ENCODE measurements at regions not wholly inside any gene's neighbourhood (a gene's known extent, or its start where the extent isn't known, plus 50 kb on each side); places are given as distances from the start of the nearest gene placed in this dataset.

DNA sequence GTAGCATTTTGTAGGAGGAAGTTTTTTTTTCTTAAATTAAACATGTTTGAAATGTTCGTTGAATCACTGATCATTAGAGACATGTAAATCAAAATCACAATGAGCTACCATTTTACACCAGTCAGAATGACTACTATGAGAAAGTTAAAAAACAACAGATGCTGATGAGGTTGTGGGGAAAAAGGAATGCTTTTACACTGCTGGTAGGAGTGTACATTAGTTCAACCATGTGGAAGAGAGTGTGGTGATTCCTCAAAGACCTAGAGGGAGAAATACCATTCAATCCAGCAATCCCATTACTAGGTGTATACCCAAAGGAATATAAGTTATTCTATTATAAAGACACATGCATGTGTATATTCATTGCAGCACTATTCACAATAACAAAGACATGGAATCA, 122.0 kb upstream of the ARGLU1 start:
- Histone ChIP-seq H3K18ac (ENCODE audit: low read depth in 1 of 2, low read length in 2 of 2) (no peak overlapping the region), H3K9ac (ENCODE audit: low read length) (no peak overlapping the region), H4K8ac (ENCODE audit: low read length) (no peak overlapping the region), H3K27me3 (ENCODE audit: control insufficient read depth in 1 of 2, insufficient read depth in 1 of 2, low read length in 2 of 2) (peaks cover 0 to 9% of the 10 kb centered on the region in 2 experiments), H3K79me1 (replicated peaks; ENCODE audit: low read length, poor library complexity, severe bottlenecking) (no peaks in the 10 kb centered on the region), H2BK12ac (ENCODE audit: low read length in 2 of 2) (no peak overlapping the region), H2BK5ac (ENCODE audit: low read depth, low read length, poor library complexity, severe bottlenecking) (no peak overlapping the region), H2BK15ac (ENCODE audit: low read depth, poor library complexity, severe bottlenecking) (no peak overlapping the region), H2AK5ac (ENCODE audit: low read length, severe bottlenecking) (no peak overlapping the region), H3K27ac (ENCODE audit: low read length, poor library complexity, severe bottlenecking) (no peak overlapping the region), H3K4ac (ENCODE audit: low read depth in 1 of 2, low read length in 2 of 2) (no peak overlapping the region), H3K4me3 (ENCODE audit: insufficient read depth in 1 of 2, low read depth in 1 of 2, low read length in 2 of 2) (no peak overlapping the region), H3K9me3 (ENCODE audit: control insufficient read depth, low read length) (no peaks in the 10 kb centered on the region), H3K4me1 (ENCODE audit: control insufficient read depth, insufficient read depth, low read depth, low read length) (no peaks in the 10 kb centered on the region), H3K14ac (ENCODE audit: low read length in 2 of 2) (no peak overlapping the region), H2BK120ac (ENCODE audit: low read depth, low read length) (no peak overlapping the region), H2AFZ (ENCODE audit: low read depth, low read length) (no peak overlapping the region), H4K91ac (ENCODE audit: low read length) (no peak overlapping the region), H3K36me3 (ENCODE audit: control insufficient read depth in 1 of 2, insufficient read depth in 2 of 2, low read depth in 1 of 2, low read length in 2 of 2) (no peaks in the 10 kb centered on the region), H3K23ac (ENCODE audit: low read length in 2 of 2) (no peak overlapping the region), H3K4me2 (ENCODE audit: low read length, poor library complexity, severe bottlenecking) (no peak overlapping the region)
- no CpG with 5 or more reads among the region's 1 CpG for WGBS
- DNase-seq, result no peak

- H2BK15ac ChIP-seq (ENCODE audit: low read depth, poor library complexity, severe bottlenecking), result no peak overlapping the region
- no peak overlapping the region for H2AFZ ChIP-seq (ENCODE audit: low read depth, low read length)
- no peak overlapping the region for H3K9ac ChIP-seq (ENCODE audit: low read length)
- H2BK5ac ChIP-seq (ENCODE audit: low read depth, low read length, poor library complexity, severe bottlenecking), result no peak overlapping the region
- H3K9me3 ChIP-seq (ENCODE audit: control insufficient read depth, low read length), result no peaks in the 10 kb centered on the region
- no peak overlapping the region for H3K23ac ChIP-seq (ENCODE audit: low read length in 2 of 2)
- H3K14ac ChIP-seq (ENCODE audit: low read length in 2 of 2), result no peak overlapping the region
- DNase-seq, result no peak
- no peaks in the 10 kb centered on the region for H3K4me1 ChIP-seq (ENCODE audit: control insufficient read depth, insufficient read depth, low read depth, low read length)
- no peak overlapping the region for H3K4me3 ChIP-seq (ENCODE audit: insufficient read depth in 1 of 2, low read depth in 1 of 2, low read length in 2 of 2)
- H4K91ac ChIP-seq (ENCODE audit: low read length), result no peak overlapping the region
- H2BK120ac ChIP-seq (ENCODE audit: low read depth, low read length), result no peak overlapping the region
- no peaks in the 10 kb centered on the region for H3K79me1 ChIP-seq (replicated peaks; ENCODE audit: low read length, poor library complexity, severe bottlenecking)
- H3K4me2 ChIP-seq (ENCODE audit: low read length, poor library complexity, severe bottlenecking), result no peak overlapping the region
- no peak overlapping the region for H3K4ac ChIP-seq (ENCODE audit: low read depth in 1 of 2, low read length in 2 of 2)
- H3K36me3 ChIP-seq (ENCODE audit: control insufficient read depth in 1 of 2, insufficient read depth in 2 of 2, low read depth in 1 of 2, low read length in 2 of 2), result no peaks in the 10 kb centered on the region
- no peak overlapping the region for H4K8ac ChIP-seq (ENCODE audit: low read length)
- peaks cover 0 to 9% of the 10 kb centered on the region in 2 experiments for H3K27me3 ChIP-seq (ENCODE audit: control insufficient read depth in 1 of 2, insufficient read depth in 1 of 2, low read length in 2 of 2)
- no peak overlapping the region for H2AK5ac ChIP-seq (ENCODE audit: low read length, severe bottlenecking)
- H3K18ac ChIP-seq (ENCODE audit: low read depth in 1 of 2, low read length in 2 of 2), result no peak overlapping the region
- no peak overlapping the region for H3K27ac ChIP-seq (ENCODE audit: low read length, poor library complexity, severe bottlenecking)
- 64% methylated on average over 1 of the region's 1 CpG for WGBS
- no peak overlapping the region for H2BK12ac ChIP-seq (ENCODE audit: low read length in 2 of 2)
Measured at GRCh38 chr13:106688940-106689339, 121.0 kb upstream of the ARGLU1 start.

- no peak overlapping the region for H2BK12ac ChIP-seq (ENCODE audit: low read length in 2 of 2)
- 79% methylated on average over 2 of the region's 3 CpGs for WGBS
- no peak overlapping the region for H4K8ac ChIP-seq (ENCODE audit: low read length)
- no peak overlapping the region for H2BK120ac ChIP-seq (ENCODE audit: low read depth, low read length)
- H3K4me3 ChIP-seq (ENCODE audit: insufficient read depth in 1 of 2, low read depth in 1 of 2, low read length in 2 of 2), result no peak overlapping the region
- no peak overlapping the region for H3K18ac ChIP-seq (ENCODE audit: low read depth in 1 of 2, low read length in 2 of 2)
- H3K36me3 ChIP-seq (ENCODE audit: control insufficient read depth in 1 of 2, insufficient read depth in 2 of 2, low read depth in 1 of 2, low read length in 2 of 2), result no peaks in the 10 kb centered on the region
- no peak overlapping the region for H2AFZ ChIP-seq (ENCODE audit: low read depth, low read length)
- no peaks in the 10 kb centered on the region for H3K9me3 ChIP-seq (ENCODE audit: control insufficient read depth, low read length)
- H3K23ac ChIP-seq (ENCODE audit: low read length in 2 of 2), result no peak overlapping the region
- no peak for DNase-seq
- no peak overlapping the region for H2BK5ac ChIP-seq (ENCODE audit: low read depth, low read length, poor library complexity, severe bottlenecking)
- H2BK15ac ChIP-seq (ENCODE audit: low read depth, poor library complexity, severe bottlenecking), result no peak overlapping the region
- no peak overlapping the region for H3K4me2 ChIP-seq (ENCODE audit: low read length, poor library complexity, severe bottlenecking)
- H3K9ac ChIP-seq (ENCODE audit: low read length), result no peak overlapping the region
- peaks cover 0 to 9% of the 10 kb centered on the region in 2 experiments for H3K27me3 ChIP-seq (ENCODE audit: control insufficient read depth in 1 of 2, insufficient read depth in 1 of 2, low read length in 2 of 2)
- H3K4ac ChIP-seq (ENCODE audit: low read depth in 1 of 2, low read length in 2 of 2), result no peak overlapping the region
- no peak overlapping the region for H3K14ac ChIP-seq (ENCODE audit: low read length in 2 of 2)
- H3K27ac ChIP-seq (ENCODE audit: low read length, poor library complexity, severe bottlenecking), result no peak overlapping the region
- H3K4me1 ChIP-seq (ENCODE audit: control insufficient read depth, insufficient read depth, low read depth, low read length), result no peaks in the 10 kb centered on the region
- no peak overlapping the region for H4K91ac ChIP-seq (ENCODE audit: low read length)
- H2AK5ac ChIP-seq (ENCODE audit: low read length, severe bottlenecking), result no peak overlapping the region
- no peaks in the 10 kb centered on the region for H3K79me1 ChIP-seq (replicated peaks; ENCODE audit: low read length, poor library complexity, severe bottlenecking)
Measured at GRCh38 chr13:106686163-106686562, 118.2 kb upstream of the ARGLU1 start.

DNA sequence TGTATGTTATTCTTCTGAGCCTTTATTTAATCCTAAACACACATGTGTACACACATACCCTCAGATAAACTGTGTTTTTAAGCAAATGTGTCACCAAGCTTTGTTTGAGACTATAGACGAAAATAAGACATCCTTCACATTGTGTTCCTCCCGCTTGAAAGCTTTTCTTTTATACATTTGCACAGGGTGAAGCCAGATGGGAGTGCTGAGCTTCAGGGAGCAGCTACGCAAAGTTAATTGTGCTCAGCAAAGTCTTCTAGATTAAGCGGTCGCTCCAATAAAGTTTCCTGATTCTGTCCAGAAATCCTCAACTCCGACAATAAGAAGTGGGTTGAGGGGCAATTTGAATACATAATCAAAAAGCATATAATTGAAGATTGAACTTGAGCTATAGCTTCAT, 117.2 kb upstream of the ARGLU1 start:
- Histone ChIP-seq H4K91ac (ENCODE audit: low read length) (no peak overlapping the region), H3K9me3 (ENCODE audit: control insufficient read depth, low read length) (no peaks in the 10 kb centered on the region), H2AK5ac (ENCODE audit: low read length, severe bottlenecking) (no peak overlapping the region), H2BK15ac (ENCODE audit: low read depth, poor library complexity, severe bottlenecking) (no peak overlapping the region), H2BK12ac (ENCODE audit: low read length in 2 of 2) (no peak overlapping the region), H3K27me3 (ENCODE audit: control insufficient read depth in 1 of 2, insufficient read depth in 1 of 2, low read length in 2 of 2) (peaks cover 0 to 9% of the 10 kb centered on the region in 2 experiments), H3K36me3 (ENCODE audit: control insufficient read depth in 1 of 2, insufficient read depth in 2 of 2, low read depth in 1 of 2, low read length in 2 of 2) (no peaks in the 10 kb centered on the region), H4K8ac (ENCODE audit: low read length) (no peak overlapping the region), H3K27ac (ENCODE audit: low read length, poor library complexity, severe bottlenecking) (no peak overlapping the region), H3K14ac (ENCODE audit: low read length in 2 of 2) (no peak overlapping the region), H3K23ac (ENCODE audit: low read length in 2 of 2) (no peak overlapping the region), H2AFZ (ENCODE audit: low read depth, low read length) (no peak overlapping the region), H2BK5ac (ENCODE audit: low read depth, low read length, poor library complexity, severe bottlenecking) (no peak overlapping the region), H3K18ac (ENCODE audit: low read depth in 1 of 2, low read length in 2 of 2) (no peak overlapping the region), H3K4me3 (ENCODE audit: insufficient read depth in 1 of 2, low read depth in 1 of 2, low read length in 2 of 2) (no peak overlapping the region), H3K4me1 (ENCODE audit: control insufficient read depth, insufficient read depth, low read depth, low read length) (no peaks in the 10 kb centered on the region), H3K4me2 (ENCODE audit: low read length, poor library complexity, severe bottlenecking) (no peak overlapping the region), H3K9ac (ENCODE audit: low read length) (no peak overlapping the region), H2BK120ac (ENCODE audit: low read depth, low read length) (no peak overlapping the region), H3K79me1 (replicated peaks; ENCODE audit: low read length, poor library complexity, severe bottlenecking) (no peaks in the 10 kb centered on the region), H3K4ac (ENCODE audit: low read depth in 1 of 2, low read length in 2 of 2) (no peak overlapping the region)
- WGBS, result 96% methylated on average over 6 of the region's 6 CpGs
- no peak for DNase-seq

Data from mesenchymal stem cell (in vitro differentiated cells and primary cell).